SK-N-SH treated with all-trans-retinoic acid at 6 μM for 48 hours (cell line): ENCODE measurements at regions not wholly inside any gene's neighbourhood (a gene's known extent, or its start where the extent isn't known, plus 50 kb on each side); places are given as distances from the start of the nearest gene placed in this dataset.
"Not testable (repeated sequence)": the region's sequence is repeated elsewhere in the genome, so short reads cannot be mapped to it uniquely, and the experiment has no call there.

Source experiments
- ATAC-seq: fragments of 200-7000 bp; cut with Tn5 transposase; 3 replicates; pipeline ENCODE4 v1.9.1; 2020; ENCODE audit warnings: mild to moderate bottlenecking, moderate library complexity
- ARNTL ChIP-seq: fragments of 450-650 bp; formaldehyde crosslinking; IDR thresholded peaks from 2 replicates; pipeline ENCODE4 v1.5.0; 2020; ENCODE audit warnings: low read depth, mild to moderate bottlenecking, moderate library complexity, borderline replicate concordance
- BACH2 ChIP-seq: fragments of 250-450 bp; sonication (Bioruptor Pico); IDR thresholded peaks from 2 replicates; pipeline ENCODE4 v1.9.0; 2021; ENCODE audit warnings: mild to moderate bottlenecking, borderline replicate concordance
- CSDC2 ChIP-seq: fragments of 250-450 bp; sonication (Bioruptor Pico); IDR thresholded peaks from 2 replicates; pipeline ENCODE4 v1.5.0; 2020; ENCODE audit warnings: mild to moderate bottlenecking, moderate library complexity
- ESRRG ChIP-seq: fragments of 250-450 bp; sonication (Bioruptor Pico); IDR thresholded peaks from 2 replicates; pipeline ENCODE4 v1.6.1; 2021; ENCODE audit warnings: mild to moderate bottlenecking
- ISL1 ChIP-seq: fragments of 250-450 bp; sonication (Bioruptor Pico); IDR thresholded peaks from 2 replicates; pipeline ENCODE4 v2.1.2; 2022; ENCODE audit warnings: mild to moderate bottlenecking, moderate library complexity
- OSR1 ChIP-seq: fragments of 250-450 bp; sonication (Bioruptor Pico); IDR thresholded peaks from 2 replicates; pipeline ENCODE4 v1.8.0; 2022; ENCODE audit warnings: moderate library complexity, mild to moderate bottlenecking, inconsistent platforms
- PPARA ChIP-seq: fragments of 250-450 bp; sonication (Bioruptor Pico); IDR thresholded peaks from 2 replicates; pipeline ENCODE4 v1.5.0; 2020; ENCODE audit warnings: mild to moderate bottlenecking, borderline replicate concordance
- RARB ChIP-seq: fragments of 250-450 bp; sonication (Bioruptor Pico); IDR thresholded peaks from 2 replicates; pipeline ENCODE4 v1.8.0; 2021; ENCODE audit warnings: mild to moderate bottlenecking, moderate library complexity
- SNAI2 ChIP-seq: fragments of 250-450 bp; sonication (Bioruptor Pico); IDR thresholded peaks from 2 replicates; pipeline ENCODE4 v1.5.0; 2020; ENCODE audit warnings: mild to moderate bottlenecking, moderate library complexity
- TCF4 ChIP-seq: fragments of 250-450 bp; sonication (Bioruptor Pico); IDR thresholded peaks from 2 replicates; pipeline ENCODE4 v1.8.0; 2021; ENCODE audit warnings: mild to moderate bottlenecking, moderate library complexity, borderline replicate concordance
- ZFP3 ChIP-seq: fragments of 250-450 bp; sonication (Bioruptor Pico); IDR thresholded peaks from 2 replicates; pipeline ENCODE4 v1.5.0; 2020; ENCODE audit warnings: mild to moderate bottlenecking, moderate library complexity
- ZNF565 ChIP-seq: fragments of 450-650 bp; formaldehyde crosslinking; conservative IDR thresholded peaks from 2 replicates; pipeline ENCODE4 v1.5.0; 2020; ENCODE audit warnings: low read depth, mild to moderate bottlenecking, moderate library complexity
- ZNF70 ChIP-seq: fragments of 450-650 bp; formaldehyde crosslinking; IDR thresholded peaks from 2 replicates; pipeline ENCODE4 v1.5.0; 2020; ENCODE audit warnings: mild to moderate bottlenecking, moderate library complexity
- ZNF8 ChIP-seq: fragments of 450-650 bp; formaldehyde crosslinking; IDR thresholded peaks from 2 replicates; pipeline ENCODE4 v1.5.0; 2020; ENCODE audit warnings: mild to moderate bottlenecking, moderate library complexity
- TF ChIP-seq, protein P1 (sequence below): fragments of 250-450 bp; sonication (Bioruptor Pico); IDR thresholded peaks from 2 replicates; pipeline ENCODE4 v1.8.0; 2021; ENCODE audit warnings: low read depth, mild to moderate bottlenecking, moderate library complexity, borderline replicate concordance
- TF ChIP-seq, protein P2 (sequence below): fragments of 250-450 bp; sonication (Bioruptor Pico); IDR thresholded peaks from 2 replicates; pipeline ENCODE4 v1.5.1; 2021; ENCODE audit warnings: mild to moderate bottlenecking, moderate library complexity
- TF ChIP-seq, protein P3 (sequence below): fragments of 250-450 bp; sonication (Bioruptor Pico); IDR thresholded peaks from 2 replicates; pipeline ENCODE4 v1.5.0; 2020; ENCODE audit warnings: mild to moderate bottlenecking, moderate library complexity

DNA sequence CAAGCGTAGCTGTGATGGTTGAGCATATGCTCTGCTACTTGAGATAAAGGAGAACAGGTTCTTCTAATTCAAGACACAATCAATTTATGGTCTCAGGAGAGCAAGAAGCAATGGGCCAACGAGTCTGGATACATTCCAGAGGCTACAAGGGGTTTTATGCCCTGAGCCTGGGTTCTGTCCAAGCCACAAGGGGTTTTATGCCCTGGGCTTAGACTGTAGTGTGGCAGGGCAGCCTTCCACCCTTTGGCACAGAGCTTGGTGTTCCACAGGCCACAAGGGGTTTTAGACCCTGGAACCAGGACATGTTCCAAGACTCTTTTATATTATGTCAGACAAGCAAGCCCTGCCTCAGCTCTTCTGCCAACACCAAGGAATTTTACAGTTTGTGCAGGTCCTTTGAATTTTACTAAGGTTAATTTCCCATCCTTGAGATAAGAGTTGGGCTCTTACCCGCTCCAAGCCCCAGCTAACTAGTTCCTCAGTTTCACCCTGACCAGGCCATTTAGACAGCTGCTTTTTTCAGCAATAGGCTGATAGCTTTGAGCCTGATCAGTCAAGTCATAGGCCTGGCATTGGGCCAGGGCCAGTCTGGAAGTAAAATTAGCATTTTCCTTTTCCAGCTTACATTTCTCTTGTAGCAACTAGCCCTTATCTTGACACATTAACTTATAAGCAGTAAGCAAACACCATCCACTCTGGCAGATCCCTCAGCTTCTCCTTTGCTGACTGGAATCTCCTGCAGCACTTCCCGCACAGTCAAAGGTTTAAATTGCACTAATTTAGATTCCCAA is 95.0 kb downstream of the ZNF737 start:
- ATAC-seq, result no peak

DNA sequence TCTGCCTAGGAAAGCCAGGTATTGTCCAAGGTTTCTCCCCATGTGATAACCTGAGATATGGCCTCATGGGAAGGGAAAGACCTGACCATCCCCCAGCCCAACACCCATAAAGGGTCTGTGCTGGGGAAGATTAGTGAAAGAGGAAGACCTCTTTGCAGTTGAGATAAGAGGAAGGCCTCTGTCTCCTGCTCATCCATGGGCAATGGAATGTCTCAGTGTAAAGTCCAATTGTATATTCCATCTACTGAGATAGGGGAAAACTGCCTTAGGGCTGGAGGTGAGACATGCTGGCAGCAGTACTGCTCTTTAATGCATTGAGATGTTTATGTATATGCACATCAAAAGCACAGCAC is 99.0 kb downstream of the ZNF737 start:
- not testable (repeated sequence) for ATAC-seq

More for the DNA sequence above, 95.0 kb downstream of the ZNF737 start:
- TF ChIP-seq TCF4, result no peak
- TF ChIP-seq ARNTL, result no peak
- TF ChIP-seq PPARA (CRISPR knock-in tag), result no peak
- TF ChIP-seq, protein P1, sequence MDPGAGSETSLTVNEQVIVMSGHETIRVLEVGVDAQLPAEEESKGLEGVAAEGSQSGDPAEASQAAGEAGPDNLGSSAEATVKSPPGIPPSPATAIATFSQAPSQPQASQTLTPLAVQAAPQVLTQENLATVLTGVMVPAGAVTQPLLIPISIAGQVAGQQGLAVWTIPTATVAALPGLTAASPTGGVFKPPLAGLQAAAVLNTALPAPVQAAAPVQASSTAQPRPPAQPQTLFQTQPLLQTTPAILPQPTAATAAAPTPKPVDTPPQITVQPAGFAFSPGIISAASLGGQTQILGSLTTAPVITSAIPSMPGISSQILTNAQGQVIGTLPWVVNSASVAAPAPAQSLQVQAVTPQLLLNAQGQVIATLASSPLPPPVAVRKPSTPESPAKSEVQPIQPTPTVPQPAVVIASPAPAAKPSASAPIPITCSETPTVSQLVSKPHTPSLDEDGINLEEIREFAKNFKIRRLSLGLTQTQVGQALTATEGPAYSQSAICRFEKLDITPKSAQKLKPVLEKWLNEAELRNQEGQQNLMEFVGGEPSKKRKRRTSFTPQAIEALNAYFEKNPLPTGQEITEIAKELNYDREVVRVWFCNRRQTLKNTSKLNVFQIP (CRISPR knock-in tag), result no peak
- no peak for TF ChIP-seq ZNF565
- no peak for TF ChIP-seq RARB (CRISPR knock-in tag)
- TF ChIP-seq SNAI2 (CRISPR knock-in tag), result no peak
- no peak for TF ChIP-seq ZFP3 (CRISPR knock-in tag)
- TF ChIP-seq, protein P2, sequence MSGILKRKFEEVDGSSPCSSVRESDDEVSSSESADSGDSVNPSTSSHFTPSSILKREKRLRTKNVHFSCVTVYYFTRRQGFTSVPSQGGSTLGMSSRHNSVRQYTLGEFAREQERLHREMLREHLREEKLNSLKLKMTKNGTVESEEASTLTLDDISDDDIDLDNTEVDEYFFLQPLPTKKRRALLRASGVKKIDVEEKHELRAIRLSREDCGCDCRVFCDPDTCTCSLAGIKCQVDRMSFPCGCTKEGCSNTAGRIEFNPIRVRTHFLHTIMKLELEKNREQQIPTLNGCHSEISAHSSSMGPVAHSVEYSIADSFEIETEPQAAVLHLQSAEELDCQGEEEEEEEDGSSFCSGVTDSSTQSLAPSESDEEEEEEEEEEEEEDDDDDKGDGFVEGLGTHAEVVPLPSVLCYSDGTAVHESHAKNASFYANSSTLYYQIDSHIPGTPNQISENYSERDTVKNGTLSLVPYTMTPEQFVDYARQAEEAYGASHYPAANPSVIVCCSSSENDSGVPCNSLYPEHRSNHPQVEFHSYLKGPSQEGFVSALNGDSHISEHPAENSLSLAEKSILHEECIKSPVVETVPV (CRISPR knock-in tag), result no peak

DNA sequence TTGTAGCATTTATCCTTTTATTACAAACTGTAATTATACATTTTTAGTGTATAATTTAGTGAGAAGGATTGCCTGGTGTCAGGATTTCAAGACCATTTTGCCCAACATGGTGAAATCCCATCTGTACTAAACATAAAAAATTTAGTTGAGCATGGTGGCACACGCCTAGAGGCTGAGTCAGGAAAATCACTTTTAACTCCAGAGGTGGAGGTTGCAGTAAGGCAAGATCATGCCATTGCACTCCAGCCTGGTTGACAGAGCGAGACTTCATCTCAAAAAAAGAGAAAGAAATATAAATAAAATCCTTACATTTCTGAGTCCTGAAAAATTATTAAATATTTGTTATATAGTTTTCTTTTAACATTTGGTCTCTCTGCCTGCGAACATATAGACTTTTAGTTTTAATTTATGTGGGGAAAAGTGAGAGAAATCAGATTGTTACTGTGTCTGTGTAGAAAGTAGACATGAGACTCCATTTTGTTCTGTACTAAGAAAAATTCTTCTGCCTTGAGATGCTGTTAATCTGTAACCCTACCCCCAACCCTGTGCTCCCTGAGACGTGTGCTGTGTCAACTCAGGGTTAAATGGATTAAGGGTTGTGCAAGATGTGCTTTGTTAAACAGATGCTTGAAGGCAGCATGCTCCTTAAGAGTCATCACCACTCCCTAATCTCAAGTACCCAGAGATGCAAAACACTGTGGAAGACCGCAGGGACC is 99.5 kb downstream of the ZNF737 start:
- not testable (repeated sequence) for ATAC-seq

DNA sequence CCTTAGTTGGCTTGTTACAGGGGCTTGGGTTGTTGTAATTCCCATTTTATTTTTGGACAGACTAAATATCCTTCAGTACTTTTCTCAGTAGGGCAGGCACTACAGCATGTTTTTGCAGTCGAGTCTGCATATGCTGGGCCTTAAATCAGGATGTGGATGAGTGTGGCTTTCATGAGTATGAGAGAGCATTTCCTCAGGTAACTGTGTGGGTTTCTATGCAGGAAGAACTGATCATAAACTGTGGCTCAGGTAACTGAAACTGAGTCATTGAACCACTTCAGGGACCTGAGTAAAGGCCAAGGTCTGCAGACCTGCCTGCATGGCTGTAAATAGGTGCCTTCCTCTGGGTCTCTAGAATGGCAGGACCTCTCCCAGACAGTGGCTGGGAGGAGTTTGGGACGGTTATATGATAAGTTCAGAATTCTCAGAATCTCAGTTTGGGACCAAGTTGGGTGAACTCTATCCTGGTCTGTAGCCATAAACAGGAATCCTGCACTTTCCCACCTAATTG is 112.1 kb downstream of the ZNF737 start:
- TF ChIP-seq ZNF565 (no peak), CSDC2 (CRISPR knock-in tag) (no peak), TCF4 (no peak), PPARA (CRISPR knock-in tag) (no peak), ZNF70 (no peak)
- TF ChIP-seq, protein P2 (CRISPR knock-in tag), result no peak
- ATAC-seq, result no peak

DNA sequence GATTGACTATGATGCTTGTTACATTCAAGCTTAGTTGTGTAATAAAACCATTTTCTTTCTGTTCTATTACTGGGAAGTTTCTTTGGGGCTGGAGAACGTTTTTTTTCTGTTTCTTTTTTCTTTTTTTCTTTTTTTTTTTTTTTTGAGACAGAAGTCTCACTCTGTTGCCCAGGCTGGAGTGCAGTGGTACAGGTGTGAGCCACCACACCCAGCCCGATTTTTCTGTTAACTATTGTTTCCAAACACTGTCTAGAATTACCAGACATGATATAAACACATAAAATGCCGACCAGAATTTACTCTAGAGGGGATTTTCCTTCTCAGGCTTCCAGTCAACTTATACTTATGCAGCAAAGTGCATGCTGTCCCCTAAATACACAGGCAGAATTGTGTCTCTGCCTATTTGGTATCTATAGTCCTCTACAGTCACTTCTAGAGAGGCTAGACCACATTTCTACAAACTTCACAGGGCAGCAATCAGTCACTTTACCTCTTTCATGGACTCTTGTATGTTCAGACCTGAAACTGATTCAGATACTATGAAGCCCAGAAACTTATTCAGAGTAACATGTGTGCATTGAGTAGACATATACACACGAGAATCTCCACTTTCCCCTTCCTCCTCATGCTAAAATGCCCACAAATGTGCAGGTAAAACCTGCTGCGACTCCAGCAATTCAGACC is 121.2 kb downstream of the ZNF737 start:
- no peak for TF ChIP-seq OSR1 (CRISPR knock-in tag)
- no peak for TF ChIP-seq ZNF8 (CRISPR knock-in tag)
- ATAC-seq, result no peak

DNA sequence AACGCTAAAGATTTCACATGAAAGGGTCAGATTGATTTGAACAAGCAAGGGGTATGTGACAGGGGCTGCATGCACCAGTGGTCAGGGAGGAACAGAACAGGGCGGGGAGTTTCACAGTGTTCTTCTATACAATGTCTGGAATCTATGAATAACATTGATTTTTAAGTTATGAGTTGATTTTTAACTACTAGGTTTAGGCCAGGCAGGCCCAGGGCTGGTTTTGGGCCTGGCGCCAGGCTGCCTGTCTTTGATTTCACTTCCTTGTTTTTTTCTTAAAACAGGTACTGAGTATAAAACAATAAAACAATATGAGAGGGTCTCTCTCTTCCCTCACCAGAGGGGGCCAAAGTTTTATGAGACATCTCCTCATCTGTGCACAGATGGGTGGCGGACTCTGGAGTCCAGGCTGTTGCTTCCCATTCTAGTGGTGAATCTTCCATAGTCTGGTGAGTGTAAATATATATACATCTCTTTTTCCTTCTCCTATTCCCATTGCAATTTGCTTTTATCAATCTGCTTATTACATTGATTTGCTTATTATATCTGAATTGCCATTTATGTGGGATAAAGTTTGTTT is 133.2 kb downstream of the ZNF737 start:
- not testable (repeated sequence) for ATAC-seq

DNA sequence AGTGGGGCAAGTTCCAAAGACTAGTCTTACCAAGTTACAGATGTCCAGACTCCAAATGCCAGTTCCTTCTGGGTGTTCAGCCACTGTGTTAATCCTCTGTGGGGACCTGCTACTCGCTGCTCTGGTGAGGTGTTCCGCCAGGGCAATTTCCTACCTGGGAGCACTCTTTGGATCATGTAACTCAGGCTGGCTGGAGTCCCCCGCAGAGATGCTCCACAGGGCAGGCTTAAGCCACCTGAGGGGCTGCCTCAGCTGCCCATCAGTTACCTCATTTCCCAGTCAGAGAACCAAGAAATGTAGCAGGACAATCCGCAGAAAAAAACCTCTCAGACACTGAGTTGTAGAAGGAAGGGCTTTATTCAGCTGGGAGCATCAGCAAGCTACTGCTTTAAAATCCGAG is 133.8 kb downstream of the ZNF737 start:
- ATAC-seq, result no peak
- no peak for TF ChIP-seq BACH2 (CRISPR knock-in tag)
- TF ChIP-seq SNAI2 (CRISPR knock-in tag), result no peak
- no peak for TF ChIP-seq TCF4
- TF ChIP-seq ZNF8 (CRISPR knock-in tag), result no peak
- no peak for TF ChIP-seq ARNTL
- no peak for TF ChIP-seq ISL1 (CRISPR knock-in tag)
- no peak for TF ChIP-seq ESRRG (CRISPR knock-in tag)
- TF ChIP-seq ZNF565, result no peak
- TF ChIP-seq, protein P3, sequence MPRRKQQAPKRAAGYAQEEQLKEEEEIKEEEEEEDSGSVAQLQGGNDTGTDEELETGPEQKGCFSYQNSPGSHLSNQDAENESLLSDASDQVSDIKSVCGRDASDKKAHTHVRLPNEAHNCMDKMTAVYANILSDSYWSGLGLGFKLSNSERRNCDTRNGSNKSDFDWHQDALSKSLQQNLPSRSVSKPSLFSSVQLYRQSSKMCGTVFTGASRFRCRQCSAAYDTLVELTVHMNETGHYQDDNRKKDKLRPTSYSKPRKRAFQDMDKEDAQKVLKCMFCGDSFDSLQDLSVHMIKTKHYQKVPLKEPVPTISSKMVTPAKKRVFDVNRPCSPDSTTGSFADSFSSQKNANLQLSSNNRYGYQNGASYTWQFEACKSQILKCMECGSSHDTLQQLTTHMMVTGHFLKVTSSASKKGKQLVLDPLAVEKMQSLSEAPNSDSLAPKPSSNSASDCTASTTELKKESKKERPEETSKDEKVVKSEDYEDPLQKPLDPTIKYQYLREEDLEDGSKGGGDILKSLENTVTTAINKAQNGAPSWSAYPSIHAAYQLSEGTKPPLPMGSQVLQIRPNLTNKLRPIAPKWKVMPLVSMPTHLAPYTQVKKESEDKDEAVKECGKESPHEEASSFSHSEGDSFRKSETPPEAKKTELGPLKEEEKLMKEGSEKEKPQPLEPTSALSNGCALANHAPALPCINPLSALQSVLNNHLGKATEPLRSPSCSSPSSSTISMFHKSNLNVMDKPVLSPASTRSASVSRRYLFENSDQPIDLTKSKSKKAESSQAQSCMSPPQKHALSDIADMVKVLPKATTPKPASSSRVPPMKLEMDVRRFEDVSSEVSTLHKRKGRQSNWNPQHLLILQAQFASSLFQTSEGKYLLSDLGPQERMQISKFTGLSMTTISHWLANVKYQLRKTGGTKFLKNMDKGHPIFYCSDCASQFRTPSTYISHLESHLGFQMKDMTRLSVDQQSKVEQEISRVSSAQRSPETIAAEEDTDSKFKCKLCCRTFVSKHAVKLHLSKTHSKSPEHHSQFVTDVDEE (CRISPR knock-in tag), result no peak
- no peak for TF ChIP-seq CSDC2 (CRISPR knock-in tag)
- TF ChIP-seq OSR1 (CRISPR knock-in tag), result no peak
- TF ChIP-seq, protein P1 (CRISPR knock-in tag), result no peak
